OCI-LY1 (cell line): ENCODE measurements at regions not wholly inside any gene's neighbourhood (a gene's known extent, or its start where the extent isn't known, plus 50 kb on each side); places are given as distances from the start of the nearest gene placed in this dataset.
A peak's percentile ranks its signal among the peaks of the same experiment; 100 is the strongest.

ENCODE experiments used
- H2AFZ ChIP-seq: fragments of 200-600 bp; sonication (generic), shearing (Covaris generic); 2 replicates; pipeline ENCODE4 v1.6.0; 2014; ENCODE audit warnings: antibody characterized with exemption, mild to moderate bottlenecking, low read length
- H3F3A ChIP-seq: fragments of 200-600 bp; sonication (generic), shearing (Covaris generic); 2 replicates; pipeline ENCODE4 v1.6.0; 2014; ENCODE audit warnings: mild to moderate bottlenecking, antibody characterized with exemption, low read length, moderate library complexity; ENCODE audit not compliant: insufficient read depth
- H3K27ac ChIP-seq: fragments of 200-600 bp; sonication (generic); 2 replicates; pipeline ENCODE4 v1.5.1; 2014; ENCODE audit warnings: low read length, mixed run types, mild to moderate bottlenecking, low read depth; ENCODE audit not compliant: poor library complexity, severe bottlenecking
- H3K27me3 ChIP-seq: fragments of 200-600 bp; sonication (generic); 2 replicates; pipeline ENCODE4 v1.6.0; 2014; ENCODE audit warnings: antibody characterized with exemption, mild to moderate bottlenecking, low read length, moderate library complexity; ENCODE audit not compliant: insufficient read depth
- H3K36me3 ChIP-seq: fragments of 200-600 bp; sonication (generic); 2 replicates; pipeline ENCODE4 v1.6.1; 2014; ENCODE audit warnings: mild to moderate bottlenecking, antibody characterized with exemption, low read length, moderate library complexity, mixed read lengths; ENCODE audit not compliant: insufficient read depth
- H3K4me1 ChIP-seq: fragments of 200-600 bp; sonication (generic); 2 replicates; pipeline ENCODE4 v1.5.1; 2014; ENCODE audit warnings: mild to moderate bottlenecking, low read length, moderate library complexity; ENCODE audit not compliant: insufficient read depth, severe bottlenecking
- H3K4me2 ChIP-seq: fragments of 200-600 bp; sonication (generic), shearing (Covaris generic); 2 replicates; pipeline ENCODE4 v1.6.1; 2014; ENCODE audit warnings: low read length
- H3K4me3 ChIP-seq: fragments of 200-600 bp; sonication (generic); 2 replicates; pipeline ENCODE4 v1.5.1; 2014; ENCODE audit warnings: low read length, low read depth, mild to moderate bottlenecking, mixed read lengths; ENCODE audit not compliant: poor library complexity, severe bottlenecking
- H3K79me2 ChIP-seq: fragments of 200-600 bp; shearing (Covaris generic); 2 replicates; pipeline ENCODE4 v1.6.1; 2016; ENCODE audit warnings: mixed run types, low read length, mixed read lengths; ENCODE audit not compliant: insufficient read depth
- H3K9ac ChIP-seq: fragments of 200-600 bp; sonication (generic), shearing (Covaris generic); 2 replicates; pipeline ENCODE4 v1.6.1; 2014; ENCODE audit warnings: mild to moderate bottlenecking, low read length, mixed read lengths
- H3K9me2 ChIP-seq: fragments of 200-600 bp; sonication (generic), shearing (Covaris generic); 2 replicates; pipeline ENCODE4 v1.6.1; 2014; ENCODE audit warnings: low read depth, mild to moderate bottlenecking, low read length, mixed read lengths
- H3K9me3 ChIP-seq: fragments of 200-600 bp; shearing (Covaris generic); 2 replicates; pipeline ENCODE4 v1.6.1; 2014; ENCODE audit warnings: low read length, mixed read lengths
- H4K20me1 ChIP-seq: fragments of 200-600 bp; sonication (generic), shearing (Covaris generic); 2 replicates; pipeline ENCODE4 v1.6.0; 2016; ENCODE audit warnings: mild to moderate bottlenecking, low read length; ENCODE audit not compliant: insufficient read depth
- CTCF ChIP-seq: fragments of 200-600 bp; sonication (generic), shearing (Covaris generic); IDR thresholded peaks from 2 replicates; pipeline ENCODE4 v1.5.1; 2017; ENCODE audit warnings: mild to moderate bottlenecking, antibody characterized with exemption, low read length, moderate library complexity, mixed read lengths
- EZH2 ChIP-seq: fragments of 200-600 bp; sonication (generic), shearing (Covaris generic); IDR thresholded peaks from 2 replicates; pipeline ENCODE4 v1.8.0; 2017; ENCODE audit warnings: borderline replicate concordance, mixed run types, mild to moderate bottlenecking, antibody characterized with exemption, low read length, moderate library complexity, mixed read lengths

GRCh38 chr10:29737074-29737593 lies 102.4 kb upstream of the SVIL start:
- TF ChIP-seq EZH2 (no peak), CTCF (no peak)
- H2AFZ ChIP-seq = no peak overlapping the region

GRCh38 chr10:29736366-29737073 lies 101.7 kb upstream of the SVIL start:
- Histone ChIP-seq H3K4me2 (no peak overlapping the region), H3K27me3 (no peaks in the 10 kb centered on the region), H3F3A (no peaks in the 10 kb centered on the region), H3K79me2 (no peaks in the 10 kb centered on the region), H3K9ac (no peak overlapping the region), H3K4me3 (no peak overlapping the region), H3K4me1 (no peaks in the 10 kb centered on the region), H2AFZ (no peak overlapping the region), H3K36me3 (no peaks in the 10 kb centered on the region), H3K27ac (no peak overlapping the region), H3K9me3 (no peaks in the 10 kb centered on the region), H3K9me2 (no peaks in the 10 kb centered on the region), H4K20me1 (no peaks in the 10 kb centered on the region)
- TF ChIP-seq CTCF (no peak), EZH2 (no peak)

More at GRCh38 chr10:29737074-29737593, 102.4 kb upstream of the SVIL start:
- Histone ChIP-seq H3K4me2 (no peak overlapping the region), H3K79me2 (no peaks in the 10 kb centered on the region), H3K27me3 (no peaks in the 10 kb centered on the region), H3K4me3 (no peak overlapping the region), H3K9me3 (no peaks in the 10 kb centered on the region), H3K4me1 (no peaks in the 10 kb centered on the region), H3K27ac (no peak overlapping the region), H3K9me2 (no peaks in the 10 kb centered on the region), H3K9ac (no peak overlapping the region), H3F3A (no peaks in the 10 kb centered on the region), H3K36me3 (no peaks in the 10 kb centered on the region), H4K20me1 (no peaks in the 10 kb centered on the region)

- no peak overlapping the region for H3K27ac ChIP-seq
Measured at GRCh38 chr10:29735628-29736365, 101.0 kb upstream of the SVIL start.

More at GRCh38 chr10:29735628-29736365, 101.0 kb upstream of the SVIL start:
- Histone ChIP-seq H3K4me3 (no peak overlapping the region), H3F3A (no peaks in the 10 kb centered on the region), H3K9ac (no peak overlapping the region), H3K9me3 (no peaks in the 10 kb centered on the region), H3K79me2 (no peaks in the 10 kb centered on the region), H3K36me3 (no peaks in the 10 kb centered on the region), H4K20me1 (no peaks in the 10 kb centered on the region), H3K9me2 (no peaks in the 10 kb centered on the region), H3K4me2 (no peak overlapping the region), H3K27me3 (no peaks in the 10 kb centered on the region), H3K4me1 (no peaks in the 10 kb centered on the region), H2AFZ (no peak overlapping the region)
- TF ChIP-seq CTCF = peak; percentile 8; the same call in 1 of the 2 replicates
- no peak for TF ChIP-seq EZH2
